Trophoblast cell (in vitro differentiated cells and primary cell): ENCODE measurements at regions not wholly inside any gene's neighbourhood (a gene's known extent, or its start where the extent isn't known, plus 50 kb on each side); places are given as distances from the start of the nearest gene placed in this dataset.

Experiments
- DNase-seq, 2 donors: peaks; one replicate each; pipeline ENCODE4 v3.0.0-alpha.2; 2016
- H2AFZ ChIP-seq: 2 replicates; pipeline ENCODE4 v1.6.1; 2013; ENCODE audit warnings: low read length, moderate library complexity, mild to moderate bottlenecking; ENCODE audit not compliant: insufficient read depth, poor library complexity
- H2AK5ac ChIP-seq: 2 replicates; pipeline ENCODE4 v1.6.1; 2013; ENCODE audit warnings: mild to moderate bottlenecking, low read length
- H2BK120ac ChIP-seq: 2 replicates; pipeline ENCODE4 v1.6.1; 2013; ENCODE audit warnings: low read length, mild to moderate bottlenecking, moderate library complexity; ENCODE audit not compliant: insufficient read depth, poor library complexity
- H2BK12ac ChIP-seq: 2 replicates; pipeline ENCODE4 v1.6.1; 2013; ENCODE audit warnings: mild to moderate bottlenecking, low read length, moderate library complexity
- H2BK5ac ChIP-seq: 2 replicates; pipeline ENCODE4 v1.6.1; 2013; ENCODE audit warnings: low read length, low read depth, moderate library complexity, mild to moderate bottlenecking; ENCODE audit not compliant: poor library complexity
- H3K14ac ChIP-seq: 2 replicates; pipeline ENCODE4 v1.6.1; 2013; ENCODE audit warnings: mild to moderate bottlenecking, low read length
- H3K18ac ChIP-seq: 2 replicates; pipeline ENCODE4 v1.6.1; 2013; ENCODE audit warnings: mild to moderate bottlenecking, low read length
- H3K23ac ChIP-seq: 2 replicates; pipeline ENCODE4 v1.6.1; 2013; ENCODE audit warnings: low read length
- H3K27ac ChIP-seq: 2 replicates; pipeline ENCODE4 v1.5.1; 2013; ENCODE audit warnings: low read depth, mild to moderate bottlenecking, inconsistent platforms, low read length, moderate library complexity
- H3K27me3 ChIP-seq: 2 replicates; pipeline ENCODE4 v1.6.1; 2013; ENCODE audit warnings: inconsistent platforms, mild to moderate bottlenecking, low read length, moderate library complexity; ENCODE audit not compliant: insufficient read depth
- H3K36me3 ChIP-seq, 2 experiments: 1 replicate in 1 of 2; 2 replicates in 1 of 2; pipeline ENCODE4 v1.6.1; 2013; ENCODE audit warnings: low read length in 2 of 2, mild to moderate bottlenecking in 2 of 2, moderate library complexity in 1 of 2; ENCODE audit not compliant: insufficient read depth in 2 of 2, control insufficient read depth in 1 of 2
- H3K4ac ChIP-seq: 2 replicates; pipeline ENCODE4 v1.6.1; 2013; ENCODE audit warnings: low read depth, mild to moderate bottlenecking, low read length, moderate library complexity
- H3K4me1 ChIP-seq, 2 experiments: 1 replicate in 1 of 2; 2 replicates in 1 of 2; pipeline ENCODE4 v1.6.1; 2013; ENCODE audit warnings: low read length in 2 of 2, mild to moderate bottlenecking in 2 of 2, moderate library complexity in 1 of 2; ENCODE audit not compliant: insufficient read depth in 2 of 2, control insufficient read depth in 1 of 2
- H3K4me2 ChIP-seq: 2 replicates; pipeline ENCODE4 v1.6.1; 2013; ENCODE audit warnings: inconsistent platforms, mild to moderate bottlenecking, low read length, moderate library complexity
- H3K4me3 ChIP-seq: 2 replicates; pipeline ENCODE4 v1.5.1; 2013; ENCODE audit warnings: mild to moderate bottlenecking, low read depth, low read length, inconsistent platforms
- H3K79me1 ChIP-seq: one replicate; pipeline ENCODE4 v1.6.1; 2013; ENCODE audit warnings: low read length
- H3K79me2 ChIP-seq: 2 replicates; pipeline ENCODE4 v1.6.1; 2013; ENCODE audit warnings: low read length, mild to moderate bottlenecking; ENCODE audit not compliant: control insufficient read depth, insufficient read depth, poor library complexity
- H3K9ac ChIP-seq: 2 replicates; pipeline ENCODE4 v1.6.1; 2013; ENCODE audit warnings: mild to moderate bottlenecking, low read length
- H3K9me3 ChIP-seq: 2 replicates; pipeline ENCODE4 v1.6.1; 2013; ENCODE audit warnings: low read depth, mild to moderate bottlenecking, control low read depth, inconsistent platforms, low read length; ENCODE audit not compliant: insufficient read depth
- H4K12ac ChIP-seq: 2 replicates; pipeline ENCODE4 v1.6.1; 2013; ENCODE audit warnings: low read depth, mild to moderate bottlenecking, low read length, moderate library complexity
- H4K8ac ChIP-seq: 2 replicates; pipeline ENCODE4 v1.6.1; 2013; ENCODE audit warnings: low read depth, mild to moderate bottlenecking, low read length, moderate library complexity
- H4K91ac ChIP-seq: one replicate; pipeline ENCODE4 v1.6.1; 2013; ENCODE audit warnings: low read depth, mild to moderate bottlenecking, low read length, moderate library complexity
- WGBS: extraction: QIAGEN DNeasy Blood & Tissue Kit; methylation state at CpG from one replicate; pipeline ENCODE4 v1.1.7; 2013; ENCODE audit warnings: missing lambda C conversion rate; ENCODE audit not compliant: insufficient read length, insufficient coverage; ENCODE audit errors: extremely low coverage; 5-methylcytosine and 5-hydroxymethylcytosine counted together

DNA sequence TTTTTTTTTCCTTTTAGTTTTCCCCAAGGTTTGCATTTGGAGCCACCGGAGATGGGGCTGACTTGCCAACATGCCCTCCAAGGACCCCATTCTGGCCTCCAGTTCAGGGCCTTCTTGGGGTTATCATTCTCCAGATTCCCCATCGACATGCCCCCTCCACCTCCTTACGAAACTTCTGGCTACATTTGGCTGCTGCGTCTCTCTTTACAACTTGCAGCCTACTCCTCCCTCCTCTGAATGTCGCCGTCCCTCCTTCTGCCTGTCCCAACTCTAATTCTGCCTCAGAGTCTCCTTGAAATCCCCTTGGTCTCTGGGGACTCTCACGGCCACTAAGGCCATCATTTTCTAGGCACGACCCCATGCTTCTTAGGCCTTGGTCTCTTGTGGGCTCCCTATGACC lies 72.2 kb upstream of the PODXL start:
- Histone ChIP-seq H3K27ac (no peak overlapping the region), H3K9ac (no peak overlapping the region), H3K4me2 (no peak overlapping the region), H2BK120ac (peak overlapping the region; percentile 62), H3K18ac (peak overlapping the region; percentile 48), H3K4me3 (no peak overlapping the region), H3K4me1 (peaks cover 41 to 52% of the 10 kb centered on the region in 2 experiments), H2AK5ac (peak overlapping the region; percentile 78), H3K79me2 (no peaks in the 10 kb centered on the region), H3K36me3 (no peaks in the 10 kb centered on the region), H4K8ac (peak overlapping the region; percentile 10), H4K91ac (peak overlapping the region; percentile 85), H2BK5ac (no peak overlapping the region), H2BK12ac (peak overlapping the region; percentile 81), H3K27me3 (no peaks in the 10 kb centered on the region), H3K79me1 (peaks cover 39% of the 10 kb centered on the region), H3K23ac (no peak overlapping the region), H3K9me3 (no peaks in the 10 kb centered on the region), H4K12ac (no peak overlapping the region), H3K4ac (no peak overlapping the region), H3K14ac (peak overlapping the region; percentile 81), H2AFZ (no peak overlapping the region)
- DNase-seq, result no peak
- WGBS, result no CpG with 5 or more reads among the region's 8 CpGs

DNA sequence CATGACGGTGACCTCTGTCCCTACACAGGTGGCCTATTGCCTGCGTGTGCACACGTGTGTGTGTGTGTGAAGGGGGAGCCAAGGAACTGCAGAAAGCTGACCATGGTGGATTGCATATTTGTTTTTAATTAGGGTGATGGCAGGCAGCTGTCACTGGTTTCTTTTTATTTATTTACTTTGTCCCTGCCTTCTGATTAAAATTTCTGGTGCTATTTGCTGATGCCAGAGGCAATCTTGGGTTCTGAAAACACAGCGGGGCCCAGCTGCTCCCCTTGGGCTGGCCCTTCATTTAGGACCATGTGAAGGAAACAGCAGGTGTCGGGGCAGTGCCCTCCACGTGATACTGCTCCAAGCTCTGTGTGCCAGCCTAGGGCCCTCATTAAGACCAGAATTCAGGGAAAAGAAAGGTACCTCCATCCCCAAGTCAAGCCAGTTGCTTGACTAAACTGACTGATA lies 71.3 kb upstream of the PODXL start:
- H4K8ac ChIP-seq, result no peak overlapping the region
- no peak overlapping the region for H2BK120ac ChIP-seq
- H2BK12ac ChIP-seq, result peak overlapping the region; percentile 94
- H3K18ac ChIP-seq, result peak overlapping the region; percentile 36
- H2AK5ac ChIP-seq, result peak overlapping the region; percentile 80
- no peaks in the 10 kb centered on the region for H3K27me3 ChIP-seq
- H3K23ac ChIP-seq, result no peak overlapping the region
- peak overlapping the region; percentile 15 for H3K4ac ChIP-seq
- H3K4me1 ChIP-seq, result peaks cover 32 to 43% of the 10 kb centered on the region in 2 experiments
- no peaks in the 10 kb centered on the region for H3K36me3 ChIP-seq
- no peak overlapping the region for H3K4me2 ChIP-seq
- no peak overlapping the region for H4K12ac ChIP-seq
- H3K27ac ChIP-seq, result no peak overlapping the region
- DNase-seq, result no peak
- no peak overlapping the region for H3K4me3 ChIP-seq
- no peak overlapping the region for H2BK5ac ChIP-seq
- H3K79me2 ChIP-seq, result no peaks in the 10 kb centered on the region
- H4K91ac ChIP-seq, result peak overlapping the region; percentile 75
- no peaks in the 10 kb centered on the region for H3K9me3 ChIP-seq
- peaks cover 35% of the 10 kb centered on the region for H3K79me1 ChIP-seq
- H2AFZ ChIP-seq, result no peak overlapping the region
- no CpG with 5 or more reads among the region's 6 CpGs for WGBS
- no peak overlapping the region for H3K9ac ChIP-seq
- peak overlapping the region; percentile 61 for H3K14ac ChIP-seq

- Histone ChIP-seq H3K9me3 (no peaks in the 10 kb centered on the region), H3K4ac (peak overlapping the region; percentile 19), H3K4me2 (no peak overlapping the region), H2BK12ac (peak overlapping the region; percentile 93), H3K27me3 (no peaks in the 10 kb centered on the region), H4K91ac (peak overlapping the region; percentile 92), H2BK120ac (peak overlapping the region; percentile 86), H4K12ac (no peak overlapping the region), H3K9ac (no peak overlapping the region), H3K27ac (peak overlapping the region; percentile 92), H4K8ac (peak overlapping the region; percentile 64), H3K4me1 (peaks cover 32 to 43% of the 10 kb centered on the region in 2 experiments), H2AFZ (no peak overlapping the region), H2AK5ac (peak overlapping the region; percentile 68), H3K4me3 (no peak overlapping the region), H3K36me3 (no peaks in the 10 kb centered on the region), H3K79me1 (peaks cover 35% of the 10 kb centered on the region), H3K14ac (peak overlapping the region; percentile 69), H2BK5ac (peak overlapping the region; percentile 83), H3K18ac (peak overlapping the region; percentile 17), H3K23ac (no peak overlapping the region), H3K79me2 (no peaks in the 10 kb centered on the region)
- WGBS, result no CpG with 5 or more reads among the region's 6 CpGs
- no peak for DNase-seq
Observed at GRCh38 chr7:131626643-131627042, 70.2 kb upstream of the PODXL start.

DNA sequence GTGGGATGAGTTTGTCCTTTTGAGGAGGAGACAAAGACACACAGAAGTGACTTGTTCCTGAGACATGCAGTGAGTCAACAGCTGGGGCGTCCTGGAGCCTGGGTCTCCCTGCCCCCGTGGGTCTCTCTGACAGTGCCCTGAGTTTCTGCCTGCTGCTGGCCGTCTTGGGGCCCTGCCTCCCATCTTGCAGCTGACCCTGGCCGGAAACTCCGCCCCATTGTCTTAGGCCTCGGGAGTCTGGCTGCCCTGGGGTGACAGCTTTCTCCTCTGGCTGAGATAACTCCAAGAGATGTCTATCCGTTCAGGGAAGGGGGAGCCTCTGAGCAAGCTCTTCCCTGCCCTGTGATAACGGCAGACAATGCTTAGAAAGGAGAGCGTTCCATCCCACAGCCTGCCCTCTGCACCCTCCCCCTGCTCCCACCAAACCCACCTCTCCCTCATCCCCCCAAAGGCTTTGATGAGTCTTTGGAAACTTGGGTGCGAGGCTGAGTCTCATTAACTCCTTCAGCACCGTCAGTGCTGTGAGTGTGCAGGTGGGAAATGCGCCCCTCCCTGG lies 69.5 kb upstream of the PODXL start:
- Histone ChIP-seq H3K79me1 (peaks cover 35% of the 10 kb centered on the region), H4K12ac (no peak overlapping the region), H3K4ac (peak overlapping the region; percentile 29), H3K4me2 (peak overlapping the region; percentile 24), H3K14ac (peak overlapping the region; percentile 71), H3K23ac (no peak overlapping the region), H3K18ac (no peak overlapping the region), H3K4me1 (peaks cover 32 to 45% of the 10 kb centered on the region in 2 experiments), H2BK120ac (peak overlapping the region; percentile 86), H3K4me3 (no peak overlapping the region), H3K27me3 (no peaks in the 10 kb centered on the region), H3K9me3 (peaks cover 2% of the 10 kb centered on the region), H3K36me3 (no peaks in the 10 kb centered on the region), H4K91ac (peak overlapping the region; percentile 92), H3K79me2 (no peaks in the 10 kb centered on the region), H2AFZ (no peak overlapping the region), H3K9ac (no peak overlapping the region), H2BK5ac (peak overlapping the region; percentile 83), H2BK12ac (peak overlapping the region; percentile 92), H2AK5ac (peak overlapping the region; percentile 80), H4K8ac (peak overlapping the region; percentile 59), H3K27ac (peak overlapping the region; percentile 92)
- WGBS, result no CpG with 5 or more reads among the region's 12 CpGs
- DNase-seq, result peak; percentile 51 to 55
